SU-DHL-6 (cell line): ENCODE measurements at regions not wholly inside any gene's neighbourhood (a gene's known extent, or its start where the extent isn't known, plus 50 kb on each side); places are given as distances from the start of the nearest gene placed in this dataset.

ENCODE experiments used
- H2AFZ ChIP-seq: fragments of 200-600 bp; sonication (generic); 2 replicates; pipeline ENCODE4 v1.6.1; 2014; ENCODE audit warnings: low read depth, mild to moderate bottlenecking, moderate library complexity, mixed read lengths, antibody characterized with exemption, low read length; ENCODE audit not compliant: severe bottlenecking
- H3F3A ChIP-seq: fragments of 200-600 bp; shearing (Covaris generic); 2 replicates; pipeline ENCODE4 v1.6.0; 2016; ENCODE audit warnings: antibody characterized with exemption, mild to moderate bottlenecking; ENCODE audit not compliant: insufficient read depth
- H3K27ac ChIP-seq: fragments of 200-600 bp; sonication (generic); 2 replicates; pipeline ENCODE4 v1.5.1; 2016; ENCODE audit warnings: low read depth, mild to moderate bottlenecking, low read length, moderate library complexity, mixed read lengths
- H3K27me3 ChIP-seq: fragments of 200-600 bp; sonication (generic), shearing (Covaris generic); 2 replicates; pipeline ENCODE4 v1.6.0; 2014; ENCODE audit warnings: mild to moderate bottlenecking, low read length
- H3K36me3 ChIP-seq: fragments of 200-600 bp; sonication (generic); 2 replicates; pipeline ENCODE4 v1.6.1; 2014; ENCODE audit warnings: mild to moderate bottlenecking, low read length, mixed read lengths
- H3K4me2 ChIP-seq: fragments of 300-600, 200-600 bp; shearing (Covaris generic), sonication (generic); 2 replicates; pipeline ENCODE4 v1.6.0; 2014; ENCODE audit warnings: low read length, low read depth, mild to moderate bottlenecking; ENCODE audit not compliant: poor library complexity, severe bottlenecking
- H3K4me3 ChIP-seq: fragments of 200-600 bp; sonication (generic); 2 replicates; pipeline ENCODE4 v1.5.1; 2014; ENCODE audit warnings: antibody characterized with exemption, low read length, mild to moderate bottlenecking, mixed read lengths; ENCODE audit not compliant: insufficient read depth, poor library complexity, severe bottlenecking
- H3K79me2 ChIP-seq: fragments of 200-600 bp; sonication (generic); 2 replicates; pipeline ENCODE4 v1.6.1; 2014; ENCODE audit warnings: mild to moderate bottlenecking, low read length, moderate library complexity; ENCODE audit not compliant: insufficient read depth
- H3K9ac ChIP-seq: fragments of 200-600 bp; sonication (generic); 2 replicates; pipeline ENCODE4 v1.7.0; 2014; ENCODE audit warnings: mild to moderate bottlenecking, low read length
- H3K9me2 ChIP-seq: fragments of 200-600 bp; sonication (generic); replicated peaks from 2 replicates; pipeline ENCODE4 v1.6.1; 2014; ENCODE audit warnings: low read length; ENCODE audit not compliant: insufficient read depth
- H3K9me3 ChIP-seq: fragments of 200-600 bp; sonication (generic); 2 replicates; pipeline ENCODE4 v1.6.1; 2014; ENCODE audit warnings: low read length, mixed read lengths; ENCODE audit not compliant: insufficient read depth
- H4K20me1 ChIP-seq: fragments of 200-600 bp; sonication (generic); 2 replicates; pipeline ENCODE4 v1.6.1; 2014; ENCODE audit warnings: low read depth, mild to moderate bottlenecking, antibody characterized with exemption, low read length, moderate library complexity, mixed read lengths
- CTCF ChIP-seq: fragments of 200-600 bp; sonication (generic); IDR thresholded peaks from one replicate; pipeline ENCODE4 v1.5.1; 2017; ENCODE audit warnings: antibody characterized with exemption, mild to moderate bottlenecking, low read length, moderate library complexity; ENCODE audit not compliant: insufficient read depth, poor library complexity, severe bottlenecking
- EZH2phosphoT487 ChIP-seq: fragments of 200-600 bp; sonication (generic), shearing (Covaris generic); conservative IDR thresholded peaks from 2 replicates; pipeline ENCODE4 v1.6.1; 2018; ENCODE audit warnings: mild to moderate bottlenecking, antibody characterized with exemption, low read length, moderate library complexity, mixed read lengths

- H3K9me3 ChIP-seq: no peaks in the 10 kb centered on the region
- no peak overlapping the region for H3K4me2 ChIP-seq
- H3F3A ChIP-seq: no peaks in the 10 kb centered on the region
- H3K27me3 ChIP-seq: no peaks in the 10 kb centered on the region
- no peak overlapping the region for H3K27ac ChIP-seq
- TF ChIP-seq CTCF (no peak), EZH2phosphoT487 (no peak)
- H3K4me3 ChIP-seq: no peak overlapping the region
- H3K9ac ChIP-seq: no peak overlapping the region
- no peaks in the 10 kb centered on the region for H3K36me3 ChIP-seq
- no peaks in the 10 kb centered on the region for H3K9me2 ChIP-seq
- H2AFZ ChIP-seq: no peak overlapping the region
- no peaks in the 10 kb centered on the region for H3K79me2 ChIP-seq
- no peaks in the 10 kb centered on the region for H4K20me1 ChIP-seq
These were observed 138.4 kb downstream of the CRYBB2 start for GRCh38 chr22:25357606-25358420.

GRCh38 chr22:25358421-25359170 lies 139.2 kb downstream of the CRYBB2 start:
- Histone ChIP-seq H3K27ac (no peak overlapping the region), H3K36me3 (no peaks in the 10 kb centered on the region)

GRCh38 chr22:25359601-25360261 lies 140.3 kb downstream of the CRYBB2 start:
- H3F3A ChIP-seq: no peaks in the 10 kb centered on the region
- no peaks in the 10 kb centered on the region for H3K27me3 ChIP-seq
- H3K27ac ChIP-seq: no peak overlapping the region
- no peak overlapping the region for H2AFZ ChIP-seq
- no peak for TF ChIP-seq CTCF
- no peak for TF ChIP-seq EZH2phosphoT487
- H3K4me3 ChIP-seq: no peak overlapping the region
- H3K9me3 ChIP-seq: no peaks in the 10 kb centered on the region
- no peaks in the 10 kb centered on the region for H3K9me2 ChIP-seq
- no peak overlapping the region for H3K9ac ChIP-seq
- H3K4me2 ChIP-seq: no peak overlapping the region
- H4K20me1 ChIP-seq: no peaks in the 10 kb centered on the region
- H3K79me2 ChIP-seq: no peaks in the 10 kb centered on the region
- H3K36me3 ChIP-seq: no peaks in the 10 kb centered on the region

More at GRCh38 chr22:25358421-25359170, 139.2 kb downstream of the CRYBB2 start:
- H3K79me2 ChIP-seq: no peaks in the 10 kb centered on the region
- H3K9me3 ChIP-seq: no peaks in the 10 kb centered on the region
- H4K20me1 ChIP-seq: no peaks in the 10 kb centered on the region
- no peak overlapping the region for H3K9ac ChIP-seq
- no peaks in the 10 kb centered on the region for H3K9me2 ChIP-seq
- TF ChIP-seq CTCF (no peak), EZH2phosphoT487 (no peak)
- no peaks in the 10 kb centered on the region for H3K27me3 ChIP-seq
- no peak overlapping the region for H3K4me2 ChIP-seq
- H3F3A ChIP-seq: no peaks in the 10 kb centered on the region
- H3K4me3 ChIP-seq: no peak overlapping the region
- H2AFZ ChIP-seq: no peak overlapping the region
